ENCODE measurements at regions not wholly inside any gene's neighbourhood (a gene's known extent, or its start where the extent isn't known, plus 50 kb on each side); places are given as distances from the start of the nearest gene placed in this dataset.
"Not testable (repeated sequence)": the region's sequence is repeated elsewhere in the genome, so short reads cannot be mapped to it uniquely, and the experiment has no call there.

DNA sequence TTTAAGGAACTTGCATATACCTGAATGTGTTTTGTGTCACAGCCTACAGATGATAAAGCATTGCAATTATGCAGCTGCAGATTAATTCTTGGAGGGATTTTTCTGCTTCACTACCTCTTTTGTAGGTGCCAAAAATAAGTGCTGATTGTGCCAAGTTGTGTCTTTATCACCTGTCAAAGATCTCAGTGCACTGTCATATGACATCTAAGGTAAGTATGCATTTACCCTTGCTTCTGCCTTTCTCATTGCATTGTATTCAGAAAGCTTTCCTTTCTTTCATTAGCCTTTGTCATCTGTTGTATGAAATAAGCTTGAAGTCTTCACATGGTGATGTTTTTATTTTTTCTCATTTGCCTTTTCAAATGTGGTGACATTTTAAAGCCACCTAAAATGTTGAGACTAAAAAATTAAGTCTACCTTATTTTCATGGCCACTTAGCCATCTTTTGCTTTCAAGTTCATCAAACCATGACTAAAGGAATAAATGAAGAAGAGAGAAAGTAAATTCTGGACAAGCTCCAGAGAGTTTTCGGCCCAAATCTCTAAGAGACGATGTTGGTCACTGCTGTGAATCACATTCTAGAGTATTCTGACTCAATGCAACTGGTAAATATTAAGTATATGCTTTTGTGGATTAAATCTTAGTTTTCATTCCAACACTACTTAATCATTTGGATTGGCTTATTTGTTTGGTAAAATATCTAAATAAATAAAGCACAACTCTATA is 381.8 kb upstream of the EPHA3 start:
- Mint-ChIP-seq H3K4me3 (ENCODE audit: unreplicated experiment) (no peak overlapping the region), H3K27me3 (ENCODE audit: low read depth) (peaks cover 4% of the 10 kb centered on the region), H3K27ac (ENCODE audit: unreplicated experiment) (no peak overlapping the region), H3K4me1 (ENCODE audit: low read depth) (no peaks in the 10 kb centered on the region), H3K36me3 (ENCODE audit: low read depth) (no peaks in the 10 kb centered on the region), H3K9me3 (ENCODE audit: low read depth) (peaks cover 4% of the 10 kb centered on the region)
- DNase-seq (ENCODE audit: low spot score): no peak
- TF ChIP-seq, protein P1, sequence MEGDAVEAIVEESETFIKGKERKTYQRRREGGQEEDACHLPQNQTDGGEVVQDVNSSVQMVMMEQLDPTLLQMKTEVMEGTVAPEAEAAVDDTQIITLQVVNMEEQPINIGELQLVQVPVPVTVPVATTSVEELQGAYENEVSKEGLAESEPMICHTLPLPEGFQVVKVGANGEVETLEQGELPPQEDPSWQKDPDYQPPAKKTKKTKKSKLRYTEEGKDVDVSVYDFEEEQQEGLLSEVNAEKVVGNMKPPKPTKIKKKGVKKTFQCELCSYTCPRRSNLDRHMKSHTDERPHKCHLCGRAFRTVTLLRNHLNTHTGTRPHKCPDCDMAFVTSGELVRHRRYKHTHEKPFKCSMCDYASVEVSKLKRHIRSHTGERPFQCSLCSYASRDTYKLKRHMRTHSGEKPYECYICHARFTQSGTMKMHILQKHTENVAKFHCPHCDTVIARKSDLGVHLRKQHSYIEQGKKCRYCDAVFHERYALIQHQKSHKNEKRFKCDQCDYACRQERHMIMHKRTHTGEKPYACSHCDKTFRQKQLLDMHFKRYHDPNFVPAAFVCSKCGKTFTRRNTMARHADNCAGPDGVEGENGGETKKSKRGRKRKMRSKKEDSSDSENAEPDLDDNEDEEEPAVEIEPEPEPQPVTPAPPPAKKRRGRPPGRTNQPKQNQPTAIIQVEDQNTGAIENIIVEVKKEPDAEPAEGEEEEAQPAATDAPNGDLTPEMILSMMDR (IDR thresholded peaks at IDR 0.05): no peak

DNA sequence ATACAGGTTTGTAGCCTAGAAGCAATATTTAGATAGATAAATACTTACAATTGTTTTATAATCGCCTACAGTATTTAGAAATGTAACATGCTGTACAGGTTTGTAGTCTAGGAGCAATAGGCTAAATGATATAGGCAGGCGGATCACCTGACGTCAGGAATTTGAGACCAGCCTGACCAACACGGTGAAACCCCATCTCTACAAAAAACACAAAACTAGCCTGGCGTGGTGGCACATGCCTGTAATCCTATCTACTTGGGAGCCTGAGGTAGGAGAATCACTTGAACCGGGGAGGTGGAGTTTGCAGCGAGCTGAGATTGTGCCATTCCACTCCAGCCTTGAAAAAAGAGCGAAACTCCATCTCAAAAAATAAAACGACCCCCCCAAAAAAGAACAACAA is 375.2 kb upstream of the EPHA3 start:
- Mint-ChIP-seq H3K4me3 (ENCODE audit: unreplicated experiment) (no peak overlapping the region), H3K36me3 (ENCODE audit: low read depth) (no peaks in the 10 kb centered on the region), H3K4me1 (ENCODE audit: low read depth) (no peaks in the 10 kb centered on the region), H3K9me3 (ENCODE audit: low read depth) (no peaks in the 10 kb centered on the region), H3K27ac (ENCODE audit: unreplicated experiment) (no peak overlapping the region), H3K27me3 (ENCODE audit: low read depth) (peaks cover 4% of the 10 kb centered on the region)
- TF ChIP-seq, protein P1 (IDR thresholded peaks at IDR 0.05): no peak
- no peak for DNase-seq (ENCODE audit: low spot score)

DNA sequence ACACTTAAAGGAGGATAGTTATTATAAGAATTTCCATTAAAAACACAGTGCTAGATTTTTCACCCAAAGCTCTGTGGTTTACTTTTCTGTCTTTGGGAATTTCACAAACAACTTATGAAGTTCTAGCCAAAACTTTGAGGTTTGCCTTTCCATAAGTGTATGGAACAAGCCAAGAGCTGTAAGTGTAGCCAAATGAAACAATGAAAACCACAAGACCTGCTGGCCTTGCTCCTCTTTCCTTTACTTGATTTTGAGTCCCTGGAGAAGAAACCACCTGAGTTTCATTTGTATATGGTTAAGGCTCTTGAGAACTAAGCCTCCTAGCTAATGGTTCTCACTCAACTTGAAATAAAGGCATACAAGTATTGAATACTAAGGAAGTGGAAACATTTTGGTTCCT is 365.3 kb upstream of the EPHA3 start:
- DNase-seq (ENCODE audit: low spot score): no peak

DNA sequence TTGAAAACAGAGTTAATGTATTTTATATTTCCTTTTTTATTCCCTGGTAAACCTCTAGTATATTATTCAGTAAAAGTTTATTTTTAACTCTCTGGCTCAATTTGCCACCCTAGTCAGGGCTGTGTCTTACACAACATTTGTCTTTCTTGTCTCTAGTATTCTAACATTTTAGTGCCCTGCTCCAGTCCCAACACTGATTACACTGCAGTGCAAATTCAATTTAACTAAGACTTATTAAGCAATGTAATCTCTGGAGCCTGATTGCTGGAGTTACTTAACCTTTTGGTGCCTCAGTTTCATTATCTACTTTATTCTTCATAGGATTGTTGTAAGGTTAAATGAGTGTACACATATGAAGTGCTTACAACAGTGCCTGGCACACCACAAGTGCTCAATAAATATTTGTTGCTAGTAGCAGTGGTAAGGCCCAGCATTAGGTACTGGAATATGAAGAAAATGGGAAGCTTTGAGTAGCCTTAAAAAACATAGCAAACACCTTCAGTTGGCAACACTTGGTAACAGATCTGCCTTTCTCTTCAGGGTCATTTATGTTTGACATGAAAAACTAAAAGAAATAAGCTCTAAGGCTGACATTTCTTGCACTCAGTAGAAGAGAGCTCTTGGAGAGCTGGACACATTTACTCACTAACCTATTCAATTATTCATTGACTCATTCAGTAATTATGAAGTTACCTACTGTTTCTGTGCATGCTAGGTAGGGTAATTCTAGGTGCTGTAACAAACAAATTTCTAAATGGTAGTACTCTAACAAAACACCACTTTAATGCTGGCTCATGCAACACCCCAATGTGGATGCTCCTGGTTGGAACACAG is 364.5 kb upstream of the EPHA3 start:
- TF ChIP-seq, protein P1 (IDR thresholded peaks at IDR 0.05): no peak
- no peaks in the 10 kb centered on the region for H3K9me3 Mint-ChIP-seq (ENCODE audit: low read depth)
- no peak for DNase-seq (ENCODE audit: low spot score)
- no peaks in the 10 kb centered on the region for H3K36me3 Mint-ChIP-seq (ENCODE audit: low read depth)
- no peak overlapping the region for H3K4me3 Mint-ChIP-seq (ENCODE audit: unreplicated experiment)
- peaks cover 2% of the 10 kb centered on the region for H3K27me3 Mint-ChIP-seq (ENCODE audit: low read depth)
- no peak overlapping the region for H3K27ac Mint-ChIP-seq (ENCODE audit: unreplicated experiment)
- peaks cover 11% of the 10 kb centered on the region for H3K4me1 Mint-ChIP-seq (ENCODE audit: low read depth)

More for the DNA sequence above, 365.3 kb upstream of the EPHA3 start:
- no peak overlapping the region for H3K4me3 Mint-ChIP-seq (ENCODE audit: unreplicated experiment)
- H3K27me3 Mint-ChIP-seq (ENCODE audit: low read depth): peaks cover 2% of the 10 kb centered on the region
- peaks cover 11% of the 10 kb centered on the region for H3K4me1 Mint-ChIP-seq (ENCODE audit: low read depth)
- TF ChIP-seq, protein P1 (IDR thresholded peaks at IDR 0.05): no peak
- H3K36me3 Mint-ChIP-seq (ENCODE audit: low read depth): no peaks in the 10 kb centered on the region
- no peak overlapping the region for H3K27ac Mint-ChIP-seq (ENCODE audit: unreplicated experiment)
- no peaks in the 10 kb centered on the region for H3K9me3 Mint-ChIP-seq (ENCODE audit: low read depth)

DNA sequence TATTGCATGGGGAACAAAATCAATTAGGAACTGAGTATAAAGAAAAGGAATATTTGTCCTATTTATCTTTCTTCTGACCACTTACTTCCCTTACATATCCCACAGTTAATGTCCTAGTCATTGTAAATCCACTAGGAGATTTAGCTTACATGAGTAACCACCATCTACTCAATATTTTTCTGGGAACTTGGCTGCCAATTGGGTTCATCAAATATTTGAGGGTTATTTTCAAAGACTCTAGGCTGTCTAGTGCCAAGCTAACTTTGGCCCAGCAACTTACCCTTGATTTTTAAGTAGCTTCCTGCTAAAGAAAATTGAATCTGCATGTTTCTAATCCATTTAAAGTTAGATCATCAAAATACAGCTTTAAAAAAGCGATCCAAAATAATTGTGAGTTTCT is 362.5 kb upstream of the EPHA3 start:
- H3K4me3 Mint-ChIP-seq (ENCODE audit: unreplicated experiment): no peak overlapping the region

DNA sequence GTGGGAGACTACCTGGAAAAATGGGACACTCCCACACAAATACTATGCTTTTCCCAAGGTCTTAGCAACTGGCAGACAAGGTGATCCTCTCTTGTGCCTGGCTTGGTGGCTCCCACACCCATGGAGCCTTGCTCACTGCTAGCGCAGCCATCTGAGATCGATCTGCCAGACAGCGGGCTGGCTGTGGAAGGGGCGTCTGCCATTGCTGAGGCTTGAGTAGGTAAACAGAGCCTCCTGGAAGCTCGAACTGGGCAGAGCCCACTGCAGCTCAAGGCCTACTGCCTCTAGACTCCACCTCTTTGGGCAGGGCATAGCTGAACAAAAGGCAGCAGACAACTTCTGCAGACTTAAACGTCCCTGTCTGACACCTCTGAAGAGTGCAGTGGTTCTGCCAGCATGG is 360.3 kb upstream of the EPHA3 start:
- not testable (repeated sequence) for H3K27ac Mint-ChIP-seq (ENCODE audit: unreplicated experiment); DNase-seq (ENCODE audit: low spot score); H3K4me3 Mint-ChIP-seq (ENCODE audit: unreplicated experiment); H3K4me1 Mint-ChIP-seq (ENCODE audit: low read depth); H3K36me3 Mint-ChIP-seq (ENCODE audit: low read depth)
- Mint-ChIP-seq H3K27me3 (ENCODE audit: low read depth) (peaks cover 23% of the 10 kb centered on the region), H3K9me3 (ENCODE audit: low read depth) (peaks cover 18% of the 10 kb centered on the region)

More for the DNA sequence above, 362.5 kb upstream of the EPHA3 start:
- Mint-ChIP-seq H3K27me3 (ENCODE audit: low read depth) (peaks cover 16% of the 10 kb centered on the region), H3K4me1 (ENCODE audit: low read depth) (peaks cover 11% of the 10 kb centered on the region), H3K27ac (ENCODE audit: unreplicated experiment) (no peak overlapping the region), H3K36me3 (ENCODE audit: low read depth) (no peaks in the 10 kb centered on the region), H3K9me3 (ENCODE audit: low read depth) (peaks cover 11% of the 10 kb centered on the region)
- TF ChIP-seq, protein P1 (IDR thresholded peaks at IDR 0.05): no peak
- DNase-seq (ENCODE audit: low spot score): no peak

All from chondrocyte (in vitro differentiated cells).